BE2C (cell line): ENCODE measurements at regions not wholly inside any gene's neighbourhood (a gene's known extent, or its start where the extent isn't known, plus 50 kb on each side); places are given as distances from the start of the nearest gene placed in this dataset.

Experiments
- DNase-seq: peaks from one replicate; pipeline ENCODE4 v3.0.0-alpha.2; 2020
- H3K27me3 ChIP-seq: fragments of 250-450 bp; sonication (Bioruptor Pico); 2 replicates; pipeline ENCODE4 v1.5.1; 2020; ENCODE audit warnings: mild to moderate bottlenecking
- H3K36me3 ChIP-seq: fragments of 250-450 bp; sonication (Bioruptor Pico); 2 replicates; pipeline ENCODE4 v1.5.1; 2020; ENCODE audit warnings: mild to moderate bottlenecking
- H3K4me1 ChIP-seq: fragments of 250-450 bp; sonication (Bioruptor Pico); 2 replicates; pipeline ENCODE4 v1.5.1; 2020
- H3K4me3 ChIP-seq: 2 replicates; pipeline ENCODE4 v1.5.1; 2011; ENCODE audit warnings: low read depth, low read length
- H3K9me3 ChIP-seq: fragments of 250-450 bp; sonication (Bioruptor Pico); 2 replicates; pipeline ENCODE4 v1.5.1; 2020
- CTCF ChIP-seq: IDR thresholded peaks from 2 replicates; pipeline ENCODE4 v1.5.1; 2012; ENCODE audit warnings: mild to moderate bottlenecking, low read depth, low read length

- Histone ChIP-seq H3K4me3 (no peak overlapping the region), H3K4me1 (no peaks in the 10 kb centered on the region), H3K9me3 (no peaks in the 10 kb centered on the region), H3K27me3 (no peaks in the 10 kb centered on the region), H3K36me3 (no peaks in the 10 kb centered on the region)
- TF ChIP-seq CTCF = no peak
- no peak for DNase-seq
Observed at GRCh38 chr3:182731764-182732163, 61.5 kb upstream of the ATP11B start.

DNA sequence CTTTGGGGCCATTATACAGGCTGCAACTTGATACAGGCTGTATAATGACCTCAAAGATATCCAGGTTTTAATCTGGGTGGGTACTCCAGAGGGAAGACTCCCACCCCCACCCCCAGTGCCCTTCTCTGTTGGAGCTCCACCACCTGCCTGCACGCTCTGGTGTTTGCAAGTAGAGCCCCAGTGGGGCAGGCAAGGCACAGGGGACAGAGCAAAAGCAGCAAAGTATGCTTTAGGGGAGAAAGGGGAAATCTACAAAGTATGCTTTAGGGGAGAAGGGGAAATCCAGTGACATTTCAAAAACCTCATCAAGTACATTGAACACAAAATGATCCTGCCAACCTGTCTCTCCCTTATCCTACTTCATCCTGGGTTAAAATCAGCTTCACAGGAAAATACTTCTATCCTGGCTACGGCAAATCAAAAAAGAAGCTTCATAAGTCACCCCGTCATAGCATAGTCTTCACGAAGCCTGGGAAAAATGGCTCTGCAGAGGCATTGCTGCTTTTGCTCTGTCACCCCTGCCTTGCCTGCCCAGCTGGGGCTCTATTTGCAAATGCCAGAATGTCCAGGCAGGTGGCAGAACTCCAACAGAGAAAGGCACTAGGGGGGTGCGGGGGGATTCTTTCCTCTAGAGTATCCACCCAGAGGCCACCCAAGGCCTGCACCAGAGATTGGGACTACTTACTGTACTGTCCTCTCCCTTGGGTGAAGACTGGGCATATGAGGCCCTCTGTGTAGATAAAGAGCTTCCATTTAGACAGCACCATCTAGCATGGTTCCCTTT is 60.9 kb upstream of the ATP11B start:
- Histone ChIP-seq H3K4me3 (no peak overlapping the region), H3K36me3 (no peaks in the 10 kb centered on the region), H3K4me1 (no peaks in the 10 kb centered on the region), H3K9me3 (no peaks in the 10 kb centered on the region), H3K27me3 (no peaks in the 10 kb centered on the region)
- TF ChIP-seq CTCF = no peak
- DNase-seq = no peak

DNA sequence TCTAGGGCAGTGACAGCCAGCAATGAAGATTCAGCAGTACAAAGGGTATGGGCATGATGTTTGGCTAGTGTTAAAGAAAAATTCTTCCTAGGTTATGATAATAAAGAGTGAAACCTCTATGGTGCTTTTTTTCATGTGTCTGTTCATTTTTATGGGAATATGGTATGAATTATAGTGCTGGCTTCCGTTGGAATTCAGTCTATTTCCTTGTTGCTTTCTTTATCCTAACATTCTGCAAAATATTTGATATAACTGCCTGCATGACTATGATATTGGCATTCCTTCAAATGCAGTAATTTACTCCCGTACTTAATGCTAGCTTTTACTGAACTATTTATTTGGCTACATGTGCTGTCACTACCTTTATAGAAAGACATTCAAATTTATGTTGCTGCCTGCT is 57.6 kb upstream of the ATP11B start:
- DNase-seq = no peak
- Histone ChIP-seq H3K9me3 (no peaks in the 10 kb centered on the region), H3K4me3 (no peak overlapping the region), H3K4me1 (peaks cover 2% of the 10 kb centered on the region), H3K27me3 (no peaks in the 10 kb centered on the region), H3K36me3 (no peaks in the 10 kb centered on the region)
- TF ChIP-seq CTCF = no peak

- H3K27me3 ChIP-seq = no peaks in the 10 kb centered on the region
- peaks cover 5% of the 10 kb centered on the region for H3K4me1 ChIP-seq
- no peak overlapping the region for H3K4me3 ChIP-seq
- TF ChIP-seq CTCF = no peak
- no peaks in the 10 kb centered on the region for H3K9me3 ChIP-seq
- no peak for DNase-seq
- H3K36me3 ChIP-seq = no peaks in the 10 kb centered on the region
Observed at GRCh38 chr3:182737825-182738224, 55.5 kb upstream of the ATP11B start.

DNA sequence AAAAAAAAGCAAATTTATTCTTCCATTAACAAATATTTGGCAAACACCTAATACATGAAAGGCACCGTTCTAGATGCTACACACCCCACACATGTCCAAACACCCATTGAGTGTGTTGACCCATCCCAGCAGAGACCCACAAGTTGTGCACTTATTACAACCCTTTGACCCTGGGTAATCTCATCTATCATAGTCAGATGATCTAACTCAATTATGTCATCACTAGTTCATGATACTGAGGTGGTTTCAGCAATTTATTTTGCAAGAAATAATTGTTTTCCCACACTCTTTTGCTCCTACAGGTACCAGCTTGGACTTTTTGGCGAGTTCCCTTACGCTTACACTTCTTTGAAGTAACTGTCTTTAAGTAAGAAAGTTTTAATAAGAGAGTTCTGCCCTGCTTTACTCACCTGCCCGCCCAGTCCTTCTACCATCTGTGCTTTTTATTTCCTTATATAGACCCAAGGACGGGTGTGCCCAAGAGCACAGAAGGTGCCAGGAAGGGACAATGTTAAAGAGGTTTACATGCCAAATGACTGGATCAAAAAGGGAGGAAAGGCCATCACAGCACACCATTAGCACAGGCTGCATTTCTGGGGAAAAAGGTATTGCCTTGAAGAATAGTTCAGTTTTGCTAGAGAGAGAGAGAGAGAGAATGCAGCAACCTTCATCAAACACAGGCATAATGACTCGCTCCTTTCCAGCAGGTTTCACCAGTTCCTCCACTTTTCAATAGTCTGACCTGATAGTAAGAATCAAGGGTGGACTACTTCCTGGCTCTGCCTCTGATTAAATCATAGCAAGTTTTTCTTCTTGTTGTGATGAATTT is 54.5 kb upstream of the ATP11B start:
- DNase-seq = no peak

More for the DNA sequence above, 54.5 kb upstream of the ATP11B start:
- Histone ChIP-seq H3K4me3 (no peak overlapping the region), H3K4me1 (peaks cover 5% of the 10 kb centered on the region), H3K9me3 (no peaks in the 10 kb centered on the region), H3K36me3 (no peaks in the 10 kb centered on the region), H3K27me3 (no peaks in the 10 kb centered on the region)
- TF ChIP-seq CTCF = no peak
